ENCODE measurements at regions not wholly inside any gene's neighbourhood (a gene's known extent, or its start where the extent isn't known, plus 50 kb on each side); places are given as distances from the start of the nearest gene placed in this dataset.
"Not testable (repeated sequence)": the region's sequence is repeated elsewhere in the genome, so short reads cannot be mapped to it uniquely, and the experiment has no call there.

DNA sequence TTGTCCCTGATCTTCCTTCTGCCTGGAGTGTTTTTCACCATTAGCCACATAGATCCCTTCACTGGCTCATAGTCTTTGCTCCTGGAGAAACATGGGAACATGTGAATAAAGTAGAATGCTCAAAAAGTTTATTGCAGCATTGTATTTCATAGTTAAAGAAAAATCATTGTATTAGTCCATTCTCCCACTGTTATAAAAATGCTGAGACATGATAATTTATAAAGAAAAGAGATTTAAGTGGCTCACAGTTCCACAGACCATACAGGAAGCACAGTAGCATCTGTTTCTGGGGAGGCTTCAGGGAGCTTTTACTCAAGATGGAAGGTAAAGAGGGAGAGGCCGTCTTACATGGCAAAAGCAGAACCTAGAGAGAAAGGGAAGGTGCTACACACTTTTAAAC is 238.3 kb upstream of the OR4E1 start:
- ATAC-seq (ENCODE audit: poor library complexity): no peak
- intact Hi-C loops (cut with DNase I): no loop called here
- DNase-seq: no peak

DNA sequence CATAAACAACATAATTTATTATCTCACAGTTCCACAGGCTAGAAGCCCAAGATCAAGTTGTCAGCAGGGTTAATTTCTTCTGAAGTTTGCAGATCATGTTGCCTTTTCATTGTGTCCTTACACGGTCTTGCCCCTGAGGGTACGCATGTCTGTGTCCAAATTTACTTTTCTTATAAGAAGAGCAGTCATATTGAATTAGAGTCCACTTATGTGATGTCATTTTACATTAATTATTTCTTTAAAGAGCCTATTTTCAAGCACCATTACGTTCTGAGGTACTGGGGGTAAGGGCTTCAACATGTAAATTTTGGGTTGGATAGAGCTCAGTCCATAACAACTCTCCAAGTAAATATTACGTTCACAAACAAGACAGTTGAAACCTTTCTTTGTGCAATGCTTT is 236.6 kb upstream of the OR4E1 start:
- no peak for ATAC-seq (ENCODE audit: poor library complexity)

DNA sequence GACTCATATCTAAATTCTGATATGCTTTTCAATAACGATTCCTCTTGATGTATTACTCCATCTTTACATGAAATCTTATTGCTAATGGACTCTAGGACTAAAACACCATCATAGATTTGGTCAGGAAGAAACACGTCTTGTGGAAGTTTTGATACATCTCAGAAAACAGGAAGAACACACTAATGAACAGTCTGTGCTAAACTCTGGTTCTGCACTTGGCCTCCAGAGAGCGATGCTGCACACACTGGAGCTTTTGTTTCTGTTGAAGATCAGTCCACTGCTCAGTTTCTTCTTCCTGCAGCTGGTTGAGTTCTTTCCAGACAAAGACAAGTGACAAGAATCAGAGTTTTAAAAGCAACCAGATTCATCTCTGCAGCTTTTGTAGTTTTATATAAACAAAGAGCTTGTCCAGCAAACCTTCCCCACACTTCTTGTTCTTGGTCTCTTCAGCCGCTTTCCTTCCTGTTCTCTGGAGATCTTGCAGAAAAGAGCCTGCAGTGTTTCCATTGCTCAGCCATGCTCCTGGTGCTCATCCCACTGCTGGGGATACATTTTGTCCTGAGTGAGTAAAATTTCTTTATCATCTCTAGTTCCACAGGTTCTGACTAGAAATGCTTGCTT is 229.1 kb upstream of the OR4E1 start:
- ATAC-seq (ENCODE audit: poor library complexity) (no peak), DNase-seq (no peak)
- intact Hi-C loops (cut with DNase I): no loop called here

More for the DNA sequence above, 236.6 kb upstream of the OR4E1 start:
- intact Hi-C loops (cut with DNase I): no loop called here
- no peak for DNase-seq

DNA sequence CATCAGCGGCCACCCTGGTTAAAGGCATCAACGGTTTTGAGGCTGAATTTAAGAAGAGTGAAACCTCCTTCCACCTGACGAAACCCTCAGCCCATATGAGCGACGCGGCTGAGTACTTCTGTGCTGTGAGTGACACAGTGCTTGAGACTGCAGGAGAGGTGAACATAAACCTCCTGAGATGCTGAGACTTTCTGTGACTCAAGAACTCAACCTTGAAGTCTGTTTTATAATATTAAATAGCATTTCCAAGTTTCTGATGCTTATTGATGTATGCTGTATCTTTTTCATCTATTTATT is 221.2 kb upstream of the OR4E1 start:
- not testable (repeated sequence) for DNase-seq; ATAC-seq (ENCODE audit: poor library complexity)

DNA sequence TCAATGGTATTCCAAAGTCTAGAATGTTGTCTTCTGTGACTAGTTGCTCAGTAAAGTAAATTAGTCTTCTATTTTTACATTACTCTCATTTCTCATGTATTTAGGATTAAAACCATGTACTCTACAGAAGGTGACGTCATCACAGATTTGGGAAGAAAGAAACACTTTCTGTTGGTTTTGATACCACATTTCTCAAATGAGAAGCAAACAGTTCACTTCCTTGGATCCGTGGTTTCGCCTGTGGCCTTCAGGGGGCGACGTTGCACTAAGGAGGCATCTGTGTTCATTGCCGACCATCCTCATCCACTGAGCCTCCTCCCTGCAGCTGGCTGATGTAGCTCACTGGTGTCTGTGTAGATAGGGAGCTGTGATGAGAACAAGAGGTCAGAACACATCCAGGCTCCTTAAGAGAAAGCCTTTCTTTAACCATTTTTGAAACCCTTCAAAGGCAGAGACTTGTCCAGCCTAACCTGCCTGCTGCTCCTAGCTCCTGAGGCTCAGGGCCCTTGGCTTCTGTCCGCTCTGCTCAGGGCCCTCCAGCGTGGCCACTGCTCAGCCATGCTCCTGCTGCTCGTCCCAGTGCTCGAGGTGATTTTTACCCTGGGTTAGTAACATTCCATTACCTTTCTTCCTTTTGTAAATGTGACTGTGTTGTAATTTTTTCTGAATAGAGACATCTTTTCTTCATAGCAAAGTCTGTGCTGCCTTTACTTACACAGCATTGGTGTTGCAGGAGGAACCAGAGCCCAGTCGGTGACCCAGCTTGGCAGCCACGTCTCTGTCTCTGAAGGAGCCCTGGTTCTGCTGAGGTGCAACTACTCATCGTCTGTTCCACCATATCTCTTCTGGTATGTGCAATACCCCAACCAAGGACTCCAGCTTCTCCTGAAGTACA is 220.6 kb upstream of the OR4E1 start:
- ATAC-seq (ENCODE audit: poor library complexity): no peak
- intact Hi-C loops (cut with DNase I): no loop called here
- no peak for DNase-seq

More for the DNA sequence above, 221.2 kb upstream of the OR4E1 start:
- intact Hi-C loops (cut with DNase I): not testable (repeated sequence)

DNA sequence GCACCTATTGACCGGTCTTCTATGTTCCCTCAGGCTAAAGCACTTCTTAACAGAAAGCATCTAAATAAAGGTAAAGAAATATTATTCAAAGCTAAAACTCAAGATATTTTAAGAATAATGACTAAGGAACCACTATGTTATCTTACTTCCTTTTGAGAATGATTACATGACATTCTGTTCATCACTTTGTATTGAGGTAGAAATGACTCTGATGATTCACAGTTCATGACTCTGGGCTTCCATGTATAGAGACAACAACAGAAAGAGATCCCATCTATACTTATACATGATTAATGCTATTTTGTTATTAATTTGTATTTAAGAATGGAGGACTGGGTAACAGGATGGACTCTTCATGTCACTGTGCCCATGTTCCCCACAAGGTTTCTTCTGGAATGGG is 218.3 kb upstream of the OR4E1 start:
- no peak for DNase-seq
- ATAC-seq (ENCODE audit: poor library complexity): no peak
- intact Hi-C loops (cut with DNase I): no loop called here

DNA sequence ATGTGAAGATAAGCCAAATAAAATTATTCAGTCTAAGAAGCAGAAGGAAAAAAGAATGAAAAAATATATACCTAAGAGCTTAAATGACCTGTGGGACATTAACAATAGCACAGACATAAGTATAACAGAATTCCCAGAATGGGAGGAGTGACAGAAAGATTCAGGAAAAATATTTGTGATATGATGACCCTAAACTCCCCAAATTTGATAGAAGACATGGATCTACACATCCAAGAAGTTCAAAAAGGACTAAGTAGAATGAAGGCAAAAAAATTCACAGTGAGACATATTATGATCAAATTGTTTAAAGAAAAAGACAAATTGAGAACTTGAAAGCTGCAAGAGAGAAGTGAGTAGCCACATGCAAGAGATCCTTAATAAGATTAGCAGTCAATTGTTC is 211.4 kb upstream of the OR4E1 start:
- intact Hi-C loops (cut with DNase I): no loop called here
- ATAC-seq (ENCODE audit: poor library complexity): no peak
- no peak for DNase-seq

DNA sequence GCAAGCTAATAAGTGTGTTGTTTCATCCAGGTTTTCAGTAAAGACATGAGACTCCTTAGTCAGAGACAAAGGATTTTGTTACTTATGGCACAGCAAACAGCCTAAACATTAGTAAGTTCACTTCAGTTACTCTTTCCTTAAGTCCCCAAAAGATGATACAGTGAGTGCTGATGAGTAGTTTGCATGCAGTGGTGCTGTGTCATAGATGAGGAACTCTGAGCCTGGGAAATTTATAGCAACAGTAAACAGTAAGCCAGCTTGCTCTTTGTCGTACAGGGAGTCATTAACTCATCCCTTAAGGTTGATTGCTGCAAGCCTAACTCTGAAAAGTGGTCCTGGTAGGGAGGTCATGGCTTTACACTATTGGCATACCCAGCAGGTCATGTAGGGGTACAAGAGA is 208.6 kb upstream of the OR4E1 start:
- DNase-seq (no peak), ATAC-seq (ENCODE audit: poor library complexity) (no peak)

DNA sequence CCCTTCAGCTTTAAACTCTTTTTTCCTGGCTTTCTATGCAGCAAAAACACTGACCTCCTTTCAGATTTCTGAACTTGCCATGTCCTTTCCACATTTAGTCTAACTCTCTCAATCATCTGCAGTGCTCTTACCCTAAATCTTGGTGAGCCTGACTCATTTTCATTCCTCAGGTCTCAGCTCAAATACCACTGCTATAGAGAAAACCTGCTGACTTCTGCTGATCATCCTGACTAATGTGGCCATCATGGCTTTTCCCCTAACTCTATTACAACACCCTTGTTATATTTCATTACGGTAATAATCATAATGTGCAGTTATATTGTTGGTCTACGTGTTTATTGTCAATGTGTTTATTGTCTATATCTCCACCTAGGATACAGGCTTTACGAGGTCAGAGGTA is 207.3 kb upstream of the OR4E1 start:
- DNase-seq (no peak), ATAC-seq (ENCODE audit: poor library complexity) (no peak)
- intact Hi-C loops (cut with DNase I): no loop called here

More for the DNA sequence above, 208.6 kb upstream of the OR4E1 start:
- intact Hi-C loops (cut with DNase I): no loop called here

DNA sequence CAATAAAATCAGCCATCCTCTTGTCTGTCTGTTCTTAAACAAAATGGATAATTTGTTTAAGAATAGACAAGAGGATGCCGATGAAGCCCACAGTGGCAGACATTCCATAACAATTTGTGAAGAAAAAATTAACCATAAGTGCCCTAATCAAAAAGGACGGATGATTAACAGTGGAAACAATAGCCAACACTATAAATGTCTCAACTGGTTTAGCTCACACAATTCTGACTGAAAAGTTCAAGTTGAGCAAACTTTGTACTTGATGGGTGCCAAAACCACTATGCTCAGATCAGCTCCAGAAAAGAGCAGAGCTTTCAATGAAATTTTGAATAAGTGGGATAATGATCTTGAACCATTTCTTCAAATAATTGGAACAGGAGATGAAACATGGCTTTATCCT is 202.2 kb upstream of the OR4E1 start:
- DNase-seq: no peak
- intact Hi-C loops (cut with DNase I): no loop called here
- ATAC-seq (ENCODE audit: poor library complexity): no peak

DNA sequence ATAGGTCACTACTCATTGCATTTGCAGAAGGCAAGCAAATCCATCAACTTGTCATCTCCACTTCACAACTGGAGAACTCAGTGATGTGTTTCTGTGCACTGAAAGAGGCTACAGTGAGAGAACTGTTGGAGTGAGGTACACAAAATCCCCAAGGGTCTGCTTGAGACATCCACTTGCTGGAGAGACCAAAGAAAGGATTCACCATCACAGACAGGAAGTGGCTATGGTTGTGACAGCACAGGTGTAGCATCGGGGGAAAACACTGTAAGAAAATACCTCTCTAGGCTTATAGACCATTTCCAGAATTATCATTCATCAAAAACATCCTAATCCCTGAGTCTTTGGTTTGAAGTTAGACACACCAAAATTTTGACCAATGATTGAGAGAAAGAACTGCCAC is 201.3 kb upstream of the OR4E1 start:
- intact Hi-C loops (cut with DNase I): no loop called here
- DNase-seq: no peak
- ATAC-seq (ENCODE audit: poor library complexity): no peak

DNA sequence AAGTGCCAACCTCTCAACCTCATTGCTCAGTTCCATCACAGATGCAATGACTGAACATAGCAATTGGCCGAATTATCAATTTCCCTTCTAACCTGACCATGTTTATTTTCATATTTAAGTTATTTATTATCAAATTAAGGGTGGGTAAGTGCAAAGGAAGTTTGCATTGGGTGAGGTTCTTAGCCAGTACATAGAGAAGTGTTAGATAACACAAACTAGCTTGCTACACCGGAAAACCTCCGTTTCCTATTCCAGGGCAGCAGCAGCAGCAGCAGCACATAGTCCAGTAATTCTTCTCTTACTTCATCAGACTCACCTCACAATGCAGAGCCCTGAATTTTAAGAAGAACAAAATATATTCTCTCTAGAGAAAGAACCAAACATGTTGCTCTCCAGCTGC is 200.5 kb upstream of the OR4E1 start:
- ATAC-seq (ENCODE audit: poor library complexity): no peak
- intact Hi-C loops (cut with DNase I): no loop called here
- DNase-seq: no peak

DNA sequence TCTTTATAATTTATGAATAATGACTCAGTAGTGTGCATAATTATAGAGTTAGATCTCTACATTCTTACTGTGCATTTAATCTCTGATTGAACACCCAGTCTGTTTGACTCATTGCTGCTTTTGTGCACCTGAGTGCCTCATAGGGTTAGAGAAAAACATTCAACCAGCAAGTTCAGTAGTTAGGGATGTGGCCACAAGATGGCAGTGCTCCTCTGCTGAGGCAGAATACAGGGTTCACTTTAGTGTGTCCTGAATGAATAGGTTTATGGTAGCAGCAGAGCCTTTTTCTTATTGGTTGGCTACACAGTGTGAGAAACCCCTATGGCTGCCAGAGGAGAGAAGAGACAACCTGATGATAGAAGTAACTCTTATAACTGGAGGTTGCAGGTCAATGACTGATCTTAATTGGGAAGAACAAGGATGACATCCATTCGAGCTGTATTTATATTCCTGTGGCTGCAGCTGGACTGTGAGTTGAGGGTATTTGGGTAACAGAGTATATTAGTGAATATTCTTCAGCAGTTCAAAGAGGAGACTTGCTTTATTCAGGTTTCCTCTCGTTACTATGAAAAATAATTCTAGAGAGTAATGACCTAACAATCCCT is 194.9 kb upstream of the OR4E1 start:
- intact Hi-C loops (cut with DNase I): no loop called here
- no peak for DNase-seq
- no peak for ATAC-seq (ENCODE audit: poor library complexity)

DNA sequence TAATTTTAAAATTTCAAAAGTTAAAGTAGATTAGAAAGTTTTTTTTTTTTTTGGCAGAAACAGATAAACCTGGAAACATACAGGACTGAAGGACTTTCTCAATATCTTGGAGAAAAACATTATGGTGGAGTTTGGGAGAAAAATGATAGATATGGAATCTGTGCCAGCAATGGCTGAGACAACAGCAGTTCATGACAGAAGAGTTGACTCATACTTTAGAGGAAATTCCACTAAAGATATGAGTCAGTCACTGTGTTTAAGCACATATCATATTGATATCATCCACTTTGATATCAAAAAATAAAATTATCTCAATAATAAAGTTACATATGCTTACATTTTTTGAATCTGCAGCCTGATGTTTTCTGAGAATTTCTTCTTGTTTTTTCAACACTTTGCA is 193.9 kb upstream of the OR4E1 start:
- intact Hi-C loops (cut with DNase I): no loop called here

DNA sequence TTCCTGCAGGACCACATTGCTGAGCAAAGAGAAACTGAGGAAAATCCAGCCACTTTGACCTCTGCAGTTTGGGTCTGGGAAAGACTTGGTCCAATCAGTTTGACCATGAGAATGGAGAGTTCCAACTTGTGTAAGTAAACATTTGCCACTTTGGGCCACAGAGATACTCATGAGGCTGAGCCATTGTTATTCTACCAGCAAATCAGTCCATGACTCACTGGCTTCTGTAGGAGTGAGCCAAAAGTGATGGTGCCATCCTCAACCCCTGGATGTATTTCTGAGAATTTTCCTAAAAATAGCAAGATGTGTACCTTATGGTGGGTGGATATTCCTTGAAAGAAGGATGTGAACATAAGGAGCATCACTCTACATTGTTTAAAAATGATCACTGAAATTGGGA is 192.9 kb upstream of the OR4E1 start:
- no peak for DNase-seq
- no peak for ATAC-seq (ENCODE audit: poor library complexity)
- intact Hi-C loops (cut with DNase I): no loop called here

More for the DNA sequence above, 193.9 kb upstream of the OR4E1 start:
- DNase-seq (no peak), ATAC-seq (ENCODE audit: poor library complexity) (no peak)

DNA sequence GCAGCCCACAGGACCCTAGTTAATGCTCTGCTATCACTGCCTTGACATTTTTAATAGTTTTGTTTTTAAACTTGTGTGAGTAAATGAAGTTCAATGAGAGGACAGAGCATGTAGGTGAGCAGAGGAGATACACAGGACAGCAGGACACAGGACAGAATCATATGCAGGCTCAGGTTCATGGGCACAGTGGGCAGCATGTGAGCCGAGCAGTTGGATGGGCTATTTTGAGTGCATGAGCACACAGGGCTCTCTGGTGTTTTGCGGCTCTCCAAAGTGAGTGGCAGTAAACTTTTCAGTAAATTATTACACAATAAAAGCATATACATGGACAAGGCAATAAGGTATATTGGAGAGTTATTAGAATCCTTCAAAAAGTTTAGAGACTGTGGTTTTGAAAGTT is 189.7 kb upstream of the OR4E1 start:
- intact Hi-C loops (cut with DNase I): no loop called here
- ATAC-seq (ENCODE audit: poor library complexity) (no peak), DNase-seq (no peak)

DNA sequence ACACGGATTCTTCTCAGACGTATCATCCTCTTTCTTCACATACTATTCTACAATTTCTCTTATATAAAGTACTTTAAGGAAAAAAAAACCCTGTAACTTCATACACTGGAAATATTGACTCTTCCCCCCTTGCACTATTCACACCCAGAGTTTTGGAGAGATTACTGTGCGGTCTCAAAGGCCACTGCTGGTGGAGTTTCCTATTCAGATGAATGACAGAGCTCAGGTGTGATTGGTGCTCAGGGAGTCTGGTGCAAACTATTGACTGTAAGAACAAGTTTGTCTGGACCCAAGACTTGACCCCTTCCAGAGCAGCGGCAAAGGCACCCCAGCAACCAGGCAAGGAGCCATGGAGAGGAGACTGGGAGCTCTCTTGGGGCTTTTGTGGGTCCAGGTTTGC is 187.5 kb upstream of the OR4E1 start:
- DNase-seq: no peak
- ATAC-seq (ENCODE audit: poor library complexity): no peak
- intact Hi-C loops (cut with DNase I): no loop called here

DNA sequence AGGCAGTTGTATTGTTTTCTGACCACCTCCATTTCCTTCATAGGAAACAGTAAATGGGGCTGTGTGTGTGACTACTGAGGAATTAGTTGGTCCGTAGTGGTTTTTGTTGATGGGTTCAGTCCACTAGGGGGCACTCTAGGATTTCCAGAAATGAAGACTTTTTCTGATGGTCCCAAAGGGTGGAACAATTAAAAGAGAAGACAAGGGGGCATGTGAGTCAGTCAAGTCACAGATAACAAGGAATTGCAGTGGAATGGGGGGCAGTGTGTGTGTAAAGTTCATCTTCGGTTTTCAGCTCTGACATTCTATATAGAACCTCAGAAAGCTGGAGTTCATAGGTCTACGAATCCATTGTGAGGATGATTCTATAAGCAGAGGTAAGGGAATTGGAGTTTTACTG is 186.6 kb upstream of the OR4E1 start:
- intact Hi-C loops (cut with DNase I): no loop called here
- ATAC-seq (ENCODE audit: poor library complexity) (no peak), DNase-seq (no peak)

DNA sequence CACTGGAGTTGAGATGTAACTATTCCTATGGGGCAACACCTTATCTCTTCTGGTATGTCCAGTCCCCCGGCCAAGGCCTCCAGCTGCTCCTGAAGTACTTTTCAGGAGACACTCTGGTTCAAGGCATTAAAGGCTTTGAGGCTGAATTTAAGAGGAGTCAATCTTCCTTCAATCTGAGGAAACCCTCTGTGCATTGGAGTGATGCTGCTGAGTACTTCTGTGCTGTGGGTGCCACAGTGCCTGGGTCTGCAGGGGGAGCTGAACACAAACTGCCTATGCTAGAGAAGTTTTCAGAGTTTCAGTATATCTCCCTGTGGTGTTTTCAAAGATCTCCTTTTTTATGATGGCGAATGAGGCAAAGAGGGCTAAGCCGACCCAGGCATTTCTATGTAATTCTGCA is 179.2 kb upstream of the OR4E1 start:
- ATAC-seq (ENCODE audit: poor library complexity) (no peak), DNase-seq (no peak)
- intact Hi-C loops (cut with DNase I): no loop called here

DNA sequence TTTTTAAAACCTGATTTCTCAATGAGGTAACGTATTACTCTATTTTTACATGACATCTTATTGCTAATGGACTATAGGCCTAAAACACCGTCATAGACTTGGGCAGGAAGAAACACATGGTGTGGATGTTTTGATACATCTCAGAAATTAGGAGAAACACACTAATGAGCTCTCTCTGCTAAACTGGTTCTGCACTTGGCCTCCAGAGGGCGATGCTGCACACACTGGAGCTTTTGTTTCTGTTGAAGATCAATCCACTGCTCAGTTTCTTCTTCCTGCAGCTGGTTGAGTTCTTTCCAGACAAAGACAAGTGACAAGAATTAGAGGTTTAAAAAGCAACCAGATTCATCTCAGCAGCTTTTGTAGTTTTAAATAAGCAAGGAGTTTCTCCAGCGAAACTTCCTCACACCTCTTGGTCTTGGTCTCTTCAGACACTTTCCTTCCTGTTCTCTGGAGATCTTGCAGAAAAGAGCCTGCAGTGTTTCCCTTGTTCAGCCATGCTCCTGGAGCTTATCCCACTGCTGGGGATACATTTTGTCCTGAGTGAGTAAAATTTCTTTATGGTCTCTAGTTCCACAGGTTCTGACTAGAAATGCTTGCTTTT is 178.5 kb upstream of the OR4E1 start:
- DNase-seq (no peak), ATAC-seq (ENCODE audit: poor library complexity) (no peak)
- intact Hi-C loops (cut with DNase I): no loop called here
